Activated CD4-positive, alpha-beta T cell treated with anti-CD3 and anti-CD28 coated beads, Interleukin-2, amount 10 ng/mL, durations not matched to agents 24 days and 14 days (primary cell): ENCODE measurements at regions not wholly inside any gene's neighbourhood (a gene's known extent, or its start where the extent isn't known, plus 50 kb on each side); places are given as distances from the start of the nearest gene placed in this dataset.

Experiments used
- DNase-seq: peaks from one replicate; pipeline ENCODE4 v3.0.0; 2022
- H3K27ac Mint-ChIP-seq: one replicate; pipeline ENCODE4 v1.8.0; 2022; ENCODE audit warnings: mild to moderate bottlenecking, mixed read lengths
- H3K27me3 Mint-ChIP-seq: one replicate; pipeline ENCODE4 v1.8.0; 2022; ENCODE audit warnings: mixed read lengths
- H3K36me3 Mint-ChIP-seq: one replicate; pipeline ENCODE4 v1.8.0; 2022; ENCODE audit warnings: low read depth, mild to moderate bottlenecking, mixed read lengths
- H3K4me1 Mint-ChIP-seq: one replicate; pipeline ENCODE4 v1.8.0; 2021; ENCODE audit warnings: mixed read lengths
- H3K4me3 Mint-ChIP-seq: one replicate; pipeline ENCODE4 v1.8.0; 2022; ENCODE audit warnings: mild to moderate bottlenecking, moderate library complexity, mixed read lengths
- H3K9me3 Mint-ChIP-seq: one replicate; pipeline ENCODE4 v1.8.0; 2021; ENCODE audit warnings: mixed read lengths
- intact Hi-C: fragments of 100-400 bp; cut with micrococcal nuclease; formaldehyde crosslinking; loops from one replicate; pipeline ENCODE4 v1.15.1; 2023

DNA sequence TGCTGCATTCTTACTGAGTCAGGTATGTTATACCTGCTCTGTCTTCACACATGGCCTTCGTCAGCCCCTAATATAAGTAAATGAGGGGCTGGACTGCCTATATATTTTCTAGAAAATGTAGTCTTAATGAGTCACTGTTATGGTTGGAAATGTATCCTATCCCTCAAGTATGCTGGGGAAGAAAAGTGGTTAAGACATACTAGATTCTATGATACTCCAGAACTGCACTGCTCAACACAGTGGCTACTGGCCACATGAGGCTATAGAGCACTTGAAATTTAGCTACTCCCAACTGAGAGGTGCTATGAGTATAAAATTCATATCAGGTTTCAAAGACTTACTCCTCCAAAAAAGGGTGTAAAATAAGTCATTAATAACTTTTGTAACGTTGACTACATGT, 104.3 kb upstream of the STEAP1B start:
- Mint-ChIP-seq H3K4me3 (no peak overlapping the region), H3K4me1 (no peaks in the 10 kb centered on the region), H3K36me3 (no peaks in the 10 kb centered on the region), H3K9me3 (no peaks in the 10 kb centered on the region), H3K27ac (no peak overlapping the region), H3K27me3 (peaks cover 44% of the 10 kb centered on the region)
- DNase-seq: no peak
- intact Hi-C loops: no loop called here

DNA sequence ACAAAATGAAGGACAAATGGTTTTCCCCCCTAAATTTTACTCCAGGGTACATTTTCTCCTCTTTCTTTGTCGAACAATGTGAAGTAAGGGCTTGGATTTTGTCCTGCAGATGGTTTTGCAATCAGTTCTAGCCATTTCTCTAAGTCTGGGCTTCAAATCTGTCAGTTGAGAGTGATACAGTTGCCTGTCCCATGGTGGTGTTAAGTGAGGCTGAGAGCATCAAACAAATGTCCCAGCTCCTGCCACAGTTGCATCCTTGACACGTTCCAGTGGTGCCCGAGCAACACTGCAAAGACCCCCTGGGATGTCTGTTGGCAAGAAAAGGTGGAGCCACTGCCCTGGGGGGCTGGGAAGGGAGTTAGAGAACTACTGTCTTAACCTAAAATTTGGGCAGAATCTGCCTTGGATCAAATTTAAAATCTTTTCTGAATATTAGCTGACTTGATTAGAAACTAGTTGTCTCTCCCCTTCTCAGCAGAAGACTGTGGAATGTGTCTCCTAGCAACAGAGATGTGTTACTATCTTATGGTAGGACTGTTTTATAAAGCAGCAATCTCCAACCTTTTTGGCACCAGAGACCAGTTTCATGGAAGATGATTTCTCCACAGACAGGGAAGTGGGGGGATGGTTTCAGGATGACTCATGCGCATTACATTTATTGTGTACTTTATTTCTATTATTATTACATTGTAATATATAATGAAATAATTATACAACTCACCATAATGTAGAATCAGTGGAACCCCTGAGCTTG, 102.0 kb upstream of the STEAP1B start:
- intact Hi-C loops: no loop called here
- no peak for DNase-seq
- Mint-ChIP-seq H3K9me3 (no peaks in the 10 kb centered on the region), H3K27me3 (peaks cover 50% of the 10 kb centered on the region), H3K4me3 (no peak overlapping the region), H3K4me1 (no peaks in the 10 kb centered on the region), H3K36me3 (no peaks in the 10 kb centered on the region), H3K27ac (no peak overlapping the region)

DNA sequence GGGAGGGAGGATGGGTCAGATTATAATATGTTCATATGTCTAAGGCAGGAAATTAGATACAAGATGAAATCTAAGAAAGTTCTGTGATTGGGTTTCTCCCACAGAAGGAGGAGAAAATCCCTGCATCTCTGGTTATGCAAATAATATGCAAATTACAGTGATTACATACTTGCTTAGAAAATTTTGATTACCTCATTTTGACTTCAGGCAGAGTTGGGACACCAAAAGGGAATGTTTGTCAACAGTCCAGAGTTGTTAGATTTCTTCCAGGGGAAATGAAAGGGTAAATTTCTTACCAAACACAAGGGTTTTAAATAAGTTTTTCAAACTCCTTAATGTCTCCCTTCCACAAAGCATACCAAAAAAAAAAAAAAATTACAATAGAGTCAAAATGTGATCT, 101.4 kb upstream of the STEAP1B start:
- no peak overlapping the region for H3K27ac Mint-ChIP-seq
- peaks cover 48% of the 10 kb centered on the region for H3K27me3 Mint-ChIP-seq
- no peak for DNase-seq
- H3K9me3 Mint-ChIP-seq: no peaks in the 10 kb centered on the region
- intact Hi-C loops: no loop called here
- no peak overlapping the region for H3K4me3 Mint-ChIP-seq
- H3K4me1 Mint-ChIP-seq: no peaks in the 10 kb centered on the region
- H3K36me3 Mint-ChIP-seq: no peaks in the 10 kb centered on the region

DNA sequence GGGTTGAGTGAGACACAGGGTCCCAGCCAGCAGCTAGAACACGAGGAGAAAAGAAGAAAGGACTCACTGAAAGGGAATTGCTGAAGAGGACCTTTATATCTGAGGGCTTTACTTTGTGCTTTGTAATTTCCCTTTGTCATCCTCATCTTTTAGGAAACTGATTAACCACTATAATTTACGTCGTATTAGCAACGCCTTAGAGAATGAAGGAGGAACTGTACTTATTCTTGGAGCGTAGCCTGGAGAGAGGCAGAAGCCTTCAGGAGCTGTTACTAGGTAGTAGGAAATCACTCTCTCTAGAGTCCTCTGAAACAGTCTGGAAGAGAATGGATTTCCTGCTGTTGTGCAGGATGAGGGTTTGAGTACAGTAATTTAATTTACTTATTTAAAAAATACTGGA, 101.0 kb upstream of the STEAP1B start:
- Mint-ChIP-seq H3K4me3 (no peak overlapping the region), H3K36me3 (no peaks in the 10 kb centered on the region), H3K27ac (no peak overlapping the region), H3K4me1 (no peaks in the 10 kb centered on the region), H3K9me3 (no peaks in the 10 kb centered on the region), H3K27me3 (peaks cover 49% of the 10 kb centered on the region)
- intact Hi-C loops: no loop called here
- DNase-seq: no peak

DNA sequence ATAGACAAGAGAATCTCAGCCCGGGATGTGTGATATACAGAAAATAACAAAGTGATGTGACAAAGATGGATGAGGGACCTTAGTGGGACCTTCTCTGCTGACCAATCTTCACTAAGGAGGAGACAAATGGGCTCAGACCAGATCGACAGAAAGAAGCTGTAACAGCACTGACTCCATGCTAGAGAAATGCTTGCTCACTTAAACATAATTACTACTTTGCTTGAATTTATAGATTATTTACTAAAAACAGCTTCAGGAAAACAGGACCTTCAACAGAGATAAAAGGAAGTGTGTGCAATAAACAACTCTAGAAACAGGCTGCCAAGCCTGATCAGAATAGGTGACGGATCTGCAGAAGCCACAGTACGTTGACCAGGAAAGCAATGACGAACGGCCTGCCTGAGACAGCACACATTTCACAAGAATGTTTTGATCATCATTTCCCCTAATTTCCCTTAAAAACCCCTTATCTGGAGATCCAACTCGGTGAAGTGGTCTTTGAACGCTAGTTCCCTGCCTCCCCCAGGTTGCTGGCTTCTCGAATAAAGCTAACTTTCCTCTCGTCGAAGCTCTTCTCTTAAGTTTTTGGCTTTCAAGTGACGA, 98.4 kb upstream of the STEAP1B start:
- no peaks in the 10 kb centered on the region for H3K9me3 Mint-ChIP-seq
- peaks cover 46% of the 10 kb centered on the region for H3K27me3 Mint-ChIP-seq
- DNase-seq: no peak
- intact Hi-C loops: no loop called here
- no peaks in the 10 kb centered on the region for H3K36me3 Mint-ChIP-seq
- no peak overlapping the region for H3K27ac Mint-ChIP-seq
- no peak overlapping the region for H3K4me3 Mint-ChIP-seq
- H3K4me1 Mint-ChIP-seq: no peaks in the 10 kb centered on the region

DNA sequence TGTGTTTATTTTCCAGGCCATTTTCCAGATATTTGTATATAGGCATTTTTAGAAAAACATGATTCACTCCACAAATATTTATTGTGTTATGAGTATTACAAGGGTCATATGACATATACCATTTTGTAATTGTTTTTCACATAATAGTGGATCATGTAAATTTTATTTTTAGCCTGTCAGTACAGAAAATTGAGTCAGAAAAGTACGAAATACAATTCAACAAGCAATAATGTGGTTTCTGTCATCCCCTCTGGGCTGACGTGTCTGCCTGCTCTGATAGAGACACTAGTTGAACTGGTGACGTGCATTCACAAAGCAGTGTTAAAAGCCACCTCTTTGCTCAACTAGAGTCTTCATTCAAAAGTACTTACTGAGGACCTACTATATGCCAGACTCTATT, 97.9 kb upstream of the STEAP1B start:
- peaks cover 40% of the 10 kb centered on the region for H3K27me3 Mint-ChIP-seq
- no peak for DNase-seq
- H3K36me3 Mint-ChIP-seq: no peaks in the 10 kb centered on the region
- intact Hi-C loops: no loop called here
- no peaks in the 10 kb centered on the region for H3K4me1 Mint-ChIP-seq
- H3K27ac Mint-ChIP-seq: no peak overlapping the region
- H3K9me3 Mint-ChIP-seq: peaks cover under 1% of the 10 kb centered on the region
- H3K4me3 Mint-ChIP-seq: no peak overlapping the region

DNA sequence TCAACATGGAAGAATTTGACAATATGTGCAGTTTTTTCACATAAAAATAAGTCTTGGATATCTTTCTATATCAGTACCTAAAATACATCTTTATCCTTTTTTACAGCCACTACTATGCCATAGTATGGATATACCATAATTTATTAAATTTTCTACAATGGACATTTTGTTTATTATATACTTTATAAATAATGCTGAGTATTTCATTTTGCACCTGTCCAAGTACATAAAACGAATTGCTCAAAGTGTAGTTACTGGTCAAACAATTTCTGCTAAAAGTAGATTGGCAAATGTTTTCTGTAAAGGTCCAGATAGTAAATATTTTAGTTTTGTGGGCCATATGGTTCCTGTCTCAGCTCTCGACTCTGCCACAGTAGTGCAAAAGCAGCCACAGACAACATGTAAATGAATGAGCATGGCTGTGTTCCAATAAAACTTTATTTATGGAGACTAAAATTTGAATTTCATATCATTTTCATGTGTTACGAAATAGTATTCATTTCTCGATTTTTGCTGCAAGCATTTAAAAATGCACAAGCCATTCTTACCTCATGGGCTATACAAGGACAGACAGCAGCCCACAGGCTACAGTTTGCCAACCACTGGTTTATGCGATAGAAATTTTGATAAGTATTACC, 96.9 kb upstream of the STEAP1B start:
- Mint-ChIP-seq H3K27me3 (peaks cover 41% of the 10 kb centered on the region), H3K4me1 (no peaks in the 10 kb centered on the region), H3K4me3 (no peak overlapping the region), H3K27ac (no peak overlapping the region), H3K36me3 (no peaks in the 10 kb centered on the region), H3K9me3 (peaks cover 3% of the 10 kb centered on the region)
- intact Hi-C loops: no loop called here
- no peak for DNase-seq

DNA sequence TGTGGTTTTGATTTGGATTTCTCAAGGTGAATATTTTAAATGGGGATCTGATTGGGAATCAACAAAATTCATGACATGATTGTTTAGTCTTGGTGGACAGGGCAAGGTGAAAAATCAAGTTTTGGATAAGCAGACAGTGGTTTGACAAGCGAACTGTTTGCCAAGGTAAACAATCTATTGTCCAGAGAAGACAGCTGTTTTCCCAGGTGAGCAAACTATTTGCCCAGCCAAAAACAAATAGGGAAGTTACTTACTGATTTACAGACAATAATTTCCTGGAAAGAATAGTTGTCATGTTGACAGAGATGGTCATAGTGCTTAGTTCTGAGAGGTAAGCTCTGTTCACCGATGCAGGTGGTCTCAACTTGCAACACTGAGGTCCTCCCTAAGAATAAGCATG, 94.0 kb upstream of the STEAP1B start:
- Mint-ChIP-seq H3K27me3 (peaks cover 40% of the 10 kb centered on the region), H3K9me3 (peaks cover 3% of the 10 kb centered on the region), H3K4me1 (no peaks in the 10 kb centered on the region), H3K36me3 (no peaks in the 10 kb centered on the region), H3K27ac (no peak overlapping the region), H3K4me3 (no peak overlapping the region)
- intact Hi-C loops: no loop called here
- no peak for DNase-seq

DNA sequence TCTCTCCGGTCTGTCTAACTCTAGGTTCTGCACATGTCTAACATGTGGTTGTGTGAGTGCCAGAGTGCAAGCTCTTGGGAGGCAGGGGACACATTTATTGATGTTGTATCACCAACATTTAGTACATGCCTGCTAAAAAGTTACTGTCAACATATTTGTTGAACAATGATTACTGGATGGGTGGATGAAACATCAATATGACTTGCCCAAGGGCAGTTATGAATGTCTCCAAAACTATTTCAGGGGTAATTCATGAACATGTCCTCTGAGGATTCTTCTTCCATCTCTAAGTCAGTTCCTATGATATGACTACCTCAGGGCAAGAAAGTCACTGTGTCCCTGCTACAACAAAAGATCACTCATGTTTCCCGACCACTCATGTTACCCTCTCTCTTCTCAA, 91.3 kb upstream of the STEAP1B start:
- Mint-ChIP-seq H3K36me3 (no peaks in the 10 kb centered on the region), H3K27ac (no peak overlapping the region), H3K9me3 (peaks cover 3% of the 10 kb centered on the region), H3K4me1 (peaks cover 8% of the 10 kb centered on the region), H3K27me3 (peaks cover 41% of the 10 kb centered on the region), H3K4me3 (no peak overlapping the region)
- no peak for DNase-seq
- intact Hi-C loops: no loop called here

DNA sequence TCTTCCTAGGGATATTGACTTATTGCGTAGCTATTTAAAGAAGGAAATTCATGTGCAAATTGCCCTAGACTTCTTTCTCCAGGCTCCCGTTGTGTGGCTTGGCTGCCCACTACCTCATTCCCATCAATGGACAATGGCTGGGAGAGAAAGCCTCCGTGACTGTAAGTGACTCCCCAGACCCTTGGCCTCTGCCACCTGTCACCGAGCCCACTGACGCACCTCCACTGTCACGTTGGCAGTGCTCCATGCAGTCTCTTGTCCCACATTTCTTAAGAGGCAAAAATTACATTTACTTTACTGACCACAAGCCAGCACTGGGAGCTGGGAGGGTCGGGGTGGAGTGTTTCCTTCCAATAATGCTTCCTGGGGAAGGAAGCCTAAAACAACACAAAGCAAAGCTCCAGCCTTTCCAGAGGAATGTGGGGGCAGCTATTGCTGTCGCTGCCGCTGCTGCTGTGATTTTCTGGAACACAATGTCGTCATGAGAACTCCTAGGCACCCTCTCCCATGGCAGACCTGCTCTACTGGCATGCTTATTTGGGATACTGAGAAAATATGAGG, 89.7 kb upstream of the STEAP1B start:
- H3K4me1 Mint-ChIP-seq: peaks cover 8% of the 10 kb centered on the region
- no peaks in the 10 kb centered on the region for H3K36me3 Mint-ChIP-seq
- H3K4me3 Mint-ChIP-seq: no peak overlapping the region
- no peak for DNase-seq
- intact Hi-C loops: no loop called here
- peaks cover 3% of the 10 kb centered on the region for H3K9me3 Mint-ChIP-seq
- H3K27ac Mint-ChIP-seq: no peak overlapping the region
- peaks cover 35% of the 10 kb centered on the region for H3K27me3 Mint-ChIP-seq

DNA sequence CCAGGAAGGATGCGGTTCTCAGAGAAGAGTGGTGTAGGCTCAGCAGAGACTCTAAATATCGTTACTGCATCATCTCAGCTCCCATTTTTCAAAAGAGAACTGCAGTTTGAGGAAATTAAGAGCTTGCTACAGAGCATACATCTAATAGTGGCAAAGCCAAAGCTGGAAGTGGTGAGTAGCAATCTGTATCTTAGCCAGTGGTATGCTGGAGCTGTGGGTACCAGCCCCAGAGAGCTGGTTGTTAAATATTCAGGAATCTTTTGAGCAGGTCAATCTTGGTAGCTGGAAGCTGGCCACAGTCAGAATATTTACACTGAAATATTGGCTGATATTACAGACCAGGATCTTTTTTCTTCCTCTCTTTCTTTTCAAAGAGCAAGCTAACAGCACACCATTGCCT, 88.4 kb upstream of the STEAP1B start:
- Mint-ChIP-seq H3K9me3 (peaks cover 3% of the 10 kb centered on the region), H3K4me3 (no peak overlapping the region), H3K27ac (no peak overlapping the region), H3K36me3 (no peaks in the 10 kb centered on the region), H3K4me1 (peaks cover 8% of the 10 kb centered on the region), H3K27me3 (peaks cover 38% of the 10 kb centered on the region)
- no peak for DNase-seq
- intact Hi-C loops: no loop called here

DNA sequence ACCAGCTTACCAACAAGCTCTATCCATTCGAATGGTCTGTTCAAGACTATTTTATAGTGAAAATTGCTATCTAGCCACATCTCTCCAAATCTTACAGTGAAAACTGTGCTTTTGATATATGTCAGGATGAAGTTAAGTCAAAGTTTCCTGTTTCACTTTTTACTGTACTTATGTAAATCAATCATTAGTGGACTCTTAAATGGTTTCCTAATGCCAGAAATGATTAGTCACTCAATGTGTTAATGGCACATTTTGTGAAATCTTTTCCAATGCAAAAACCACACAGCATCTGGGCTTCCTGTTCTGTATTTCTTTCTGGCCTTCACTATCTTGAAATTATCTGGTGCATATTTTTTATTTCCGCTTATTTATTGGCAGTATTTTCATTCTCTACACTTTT, 87.3 kb upstream of the STEAP1B start:
- intact Hi-C loops: no loop called here
- Mint-ChIP-seq H3K9me3 (no peaks in the 10 kb centered on the region), H3K27me3 (peaks cover 40% of the 10 kb centered on the region), H3K36me3 (no peaks in the 10 kb centered on the region), H3K4me3 (no peak overlapping the region), H3K27ac (no peak overlapping the region), H3K4me1 (peaks cover 8% of the 10 kb centered on the region)
- DNase-seq: no peak

DNA sequence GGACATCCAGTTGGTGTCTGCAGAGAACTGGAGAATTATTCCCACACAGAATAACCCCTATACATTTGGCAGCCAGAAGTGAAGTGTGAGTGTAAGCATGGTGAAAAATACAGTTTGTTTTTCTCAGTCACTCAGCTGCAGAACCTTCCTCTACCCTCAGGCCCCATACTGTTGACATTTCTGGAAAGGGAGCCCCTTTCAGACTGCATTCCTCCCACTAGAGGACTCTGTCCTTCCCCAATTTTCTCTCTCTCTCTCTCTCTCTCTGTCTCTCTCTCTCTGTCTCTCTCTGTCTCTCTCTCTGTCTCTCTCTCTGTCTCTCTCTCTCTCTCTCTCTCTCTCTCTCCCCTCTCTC, 86.8 kb upstream of the STEAP1B start:
- H3K4me1 Mint-ChIP-seq: peaks cover 8% of the 10 kb centered on the region
- H3K27me3 Mint-ChIP-seq: peaks cover 41% of the 10 kb centered on the region
- no peak for DNase-seq
- H3K4me3 Mint-ChIP-seq: no peak overlapping the region
- no peaks in the 10 kb centered on the region for H3K9me3 Mint-ChIP-seq
- H3K36me3 Mint-ChIP-seq: no peaks in the 10 kb centered on the region
- no peak overlapping the region for H3K27ac Mint-ChIP-seq
- intact Hi-C loops: no loop called here

DNA sequence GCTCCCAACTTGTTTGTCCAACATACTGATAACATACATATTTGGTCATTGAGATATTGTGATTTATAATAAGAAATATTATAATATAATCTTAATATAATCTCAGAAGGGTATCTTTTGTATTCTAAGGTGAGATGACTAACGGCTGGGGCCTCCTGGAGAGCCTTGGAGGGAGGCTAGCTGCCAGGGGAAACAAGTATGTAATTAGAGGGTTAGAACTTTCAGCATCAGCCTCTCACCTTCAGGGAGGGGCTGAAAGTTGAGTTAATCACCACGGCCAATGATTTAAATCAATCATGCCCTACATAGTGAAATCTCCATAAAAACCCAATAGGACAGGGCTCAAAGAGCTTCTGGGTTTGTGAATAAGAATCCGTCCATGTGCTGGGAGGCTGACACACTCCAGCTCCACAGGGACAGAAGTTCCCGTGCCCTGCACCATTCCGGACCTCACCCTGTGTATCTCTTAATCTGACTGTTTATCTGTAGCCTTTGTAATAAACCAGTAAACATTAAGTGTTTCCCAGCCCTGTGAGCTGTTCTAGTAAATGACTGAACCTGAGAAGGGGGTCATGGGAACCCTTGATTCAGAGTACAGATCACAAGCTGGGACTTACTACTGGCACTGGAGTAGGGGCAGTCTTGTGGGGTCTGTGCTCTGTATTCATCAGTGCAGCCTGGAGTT, 86.3 kb upstream of the STEAP1B start:
- Mint-ChIP-seq H3K27me3 (peaks cover 39% of the 10 kb centered on the region), H3K4me1 (peaks cover 8% of the 10 kb centered on the region), H3K27ac (no peak overlapping the region), H3K4me3 (no peak overlapping the region), H3K9me3 (no peaks in the 10 kb centered on the region), H3K36me3 (no peaks in the 10 kb centered on the region)
- DNase-seq: no peak
- intact Hi-C loops: no loop called here
